ENCODE measurements at regions not wholly inside any gene's neighbourhood (a gene's known extent, or its start where the extent isn't known, plus 50 kb on each side); places are given as distances from the start of the nearest gene placed in this dataset.

- Histone ChIP-seq H3K27me3 (ENCODE audit: control insufficient read depth in 2 of 2, insufficient read depth in 2 of 2, low read length in 2 of 2) (peaks cover 5 to 14% of the 10 kb centered on the region in 2 experiments; a peak in 2 of 5 replicates), H3K9ac (ENCODE audit: insufficient read depth in 1 of 2, low read depth in 2 of 2, low read length in 2 of 2) (no peak overlapping the region), H3K4me2 (ENCODE audit: insufficient read depth, low read length) (no peak overlapping the region), H3K27ac (ENCODE audit: extremely low read depth, low read depth, low read length) (no peak overlapping the region), H3K4me1 (replicated peaks in 1 of 2; ENCODE audit: control insufficient read depth in 2 of 2, insufficient read depth in 2 of 2, low read length in 2 of 2) (no peaks in the 10 kb centered on the region), H2AFZ (ENCODE audit: low read depth, low read length) (no peak overlapping the region), H3K9me1 (ENCODE audit: control insufficient read depth, insufficient read depth, low read length) (no peaks in the 10 kb centered on the region), H3K9me3 (replicated peaks; ENCODE audit: control insufficient read depth, insufficient read depth, low read depth, low read length) (no peaks in the 10 kb centered on the region), H3K4me3 (no peak overlapping the region), H3K36me3 (ENCODE audit: control insufficient read depth, insufficient read depth, low read length) (no peaks in the 10 kb centered on the region), H3K79me2 (ENCODE audit: control insufficient read depth, insufficient read depth, low read length) (no peaks in the 10 kb centered on the region), H4K20me1 (replicated peaks; ENCODE audit: control insufficient read depth, insufficient read depth, low read length) (no peaks in the 10 kb centered on the region)
- ChIA-PET POLR2A (no interaction called here), CTCF (ENCODE audit: low intra/inter-chr PET ratio) (no interaction called here)
- WGBS (ENCODE audit: insufficient coverage, low coverage, missing lambda C conversion rate): 0% methylated on average over 7 of the region's 8 CpGs
- TF ChIP-seq ZNF121 (CRISPR knock-in tag; conservative IDR thresholded peaks at IDR 0.05) (peak; percentile 72), HDAC6 (IDR thresholded peaks at IDR 0.05; ENCODE audit: low read depth, low read length) (no peak), RBM25 (IDR thresholded peaks at IDR 0.05; ENCODE audit: low read depth, low read length, severe bottlenecking) (peak; percentile 51)
- no peak for DNase-seq (ENCODE audit: extremely low read depth in 1 of 4, low spot score in 3 of 4)
- in situ Hi-C loops (cut with MboI) (no loop called here), intact Hi-C loops (cut with micrococcal nuclease) (no loop called here)
- ATAC-seq: no peak
- no TSS peak for BruUV-seq (replicated peaks)
- FAIRE-seq: no peak
These were observed 106.7 kb downstream of the HAPSTR1 start for GRCh38 chr16:9197957-9198661.

GRCh38 chr16:9199311-9199710 is 107.9 kb downstream of the HAPSTR1 start:
- ChIA-PET CTCF (ENCODE audit: low intra/inter-chr PET ratio) (no interaction called here), POLR2A (interaction anchor here (0.7 kb wide), 1 partner anchor 82 kb away, joined by 3 read pairs; no protein-coding TSS in a partner anchor)
- Histone ChIP-seq H4K20me1 (replicated peaks; ENCODE audit: control insufficient read depth, insufficient read depth, low read length) (no peaks in the 10 kb centered on the region), H3K79me2 (ENCODE audit: control insufficient read depth, insufficient read depth, low read length) (no peaks in the 10 kb centered on the region), H3K4me2 (ENCODE audit: insufficient read depth, low read length) (no peak overlapping the region), H3K9me1 (ENCODE audit: control insufficient read depth, insufficient read depth, low read length) (no peaks in the 10 kb centered on the region), H3K9ac (ENCODE audit: insufficient read depth in 1 of 2, low read depth in 2 of 2, low read length in 2 of 2) (no peak overlapping the region), H3K27me3 (ENCODE audit: control insufficient read depth in 2 of 2, insufficient read depth in 2 of 2, low read length in 2 of 2) (peaks cover 7 to 14% of the 10 kb centered on the region in 2 experiments; a peak in 2 of 5 replicates), H3K27ac (ENCODE audit: extremely low read depth, low read depth, low read length) (no peak overlapping the region), H3K4me1 (replicated peaks in 1 of 2; ENCODE audit: control insufficient read depth in 2 of 2, insufficient read depth in 2 of 2, low read length in 2 of 2) (no peaks in the 10 kb centered on the region), H3K36me3 (ENCODE audit: control insufficient read depth, insufficient read depth, low read length) (no peaks in the 10 kb centered on the region), H3K4me3 (no peak overlapping the region), H2AFZ (ENCODE audit: low read depth, low read length) (no peak overlapping the region), H3K9me3 (replicated peaks; ENCODE audit: control insufficient read depth, insufficient read depth, low read depth, low read length) (no peaks in the 10 kb centered on the region)
- BruUV-seq (replicated peaks): no TSS peak
- DNase-seq (ENCODE audit: extremely low read depth in 1 of 4, low spot score in 3 of 4) (no peak), FAIRE-seq (no peak), ATAC-seq (no peak)
- in situ Hi-C loops (cut with MboI): no loop called here
- WGBS (ENCODE audit: insufficient coverage, low coverage, missing lambda C conversion rate): 2% methylated on average over 8 of the region's 8 CpGs
- intact Hi-C loops (cut with micrococcal nuclease): no loop called here
- no peak for TF ChIP-seq ZNF311 (CRISPR knock-in tag; IDR thresholded peaks at IDR 0.05)
- no peak for TF ChIP-seq ZNF121 (CRISPR knock-in tag; conservative IDR thresholded peaks at IDR 0.05)
- no peak for TF ChIP-seq PHF20 (IDR thresholded peaks at IDR 0.05; ENCODE audit: partially characterized antibody)
- no peak for TF ChIP-seq BRF2 (IDR thresholded peaks at IDR 0.05; ENCODE audit: borderline replicate concordance, insufficient read depth, insufficient read length)
- no peak for TF ChIP-seq ID3 (CRISPR knock-in tag; IDR thresholded peaks at IDR 0.05)
- TF ChIP-seq ID3 (tag; IDR thresholded peaks at IDR 0.05): no peak
- no peak for TF ChIP-seq ATF6 (CRISPR knock-in tag; IDR thresholded peaks at IDR 0.05)
- no peak for TF ChIP-seq ZNF512 (tag; IDR thresholded peaks at IDR 0.05)
